GM12872 (cell line): ENCODE measurements at regions not wholly inside any gene's neighbourhood (a gene's known extent, or its start where the extent isn't known, plus 50 kb on each side); places are given as distances from the start of the nearest gene placed in this dataset.

Experiments
- TF ChIP-seq, protein P1 (sequence below): IDR thresholded peaks from 3 replicates; pipeline ENCODE4 v1.5.1; 2011; ENCODE audit warnings: low read depth, mild to moderate bottlenecking, low read length, moderate library complexity; ENCODE audit not compliant: insufficient read depth

DNA sequence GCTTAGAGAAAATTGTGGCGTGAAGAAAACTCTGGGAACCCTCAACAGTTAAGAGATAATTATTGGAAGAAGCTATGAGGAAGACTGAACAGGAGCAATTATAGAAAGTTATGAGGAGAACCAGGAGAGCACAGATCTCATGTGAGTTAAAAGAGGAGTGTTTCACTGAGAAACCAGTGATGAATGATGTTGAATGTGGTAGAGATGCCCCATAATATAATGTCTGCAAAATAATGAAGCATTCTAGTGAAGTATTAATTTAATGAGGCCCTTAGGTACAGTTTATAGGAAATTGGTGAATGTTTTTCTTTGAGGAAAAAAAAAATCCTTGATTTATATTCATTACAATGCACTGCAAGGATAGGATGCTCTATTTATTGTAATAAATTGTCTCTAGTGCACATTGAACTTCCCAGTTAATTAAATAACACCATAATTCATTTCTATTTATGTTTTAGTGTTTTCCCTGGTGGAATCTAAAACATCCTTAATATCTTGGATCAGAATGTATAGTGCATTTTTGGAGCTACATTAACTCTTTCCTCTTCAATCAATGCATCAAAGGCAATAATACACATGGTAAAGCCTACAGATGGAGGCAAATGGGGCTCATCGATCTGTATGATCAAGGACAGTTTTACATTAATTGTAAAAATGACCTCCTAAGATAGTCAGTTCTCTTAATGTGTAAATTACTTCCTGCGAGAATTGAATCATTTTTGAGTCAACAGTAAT lies 91.4 kb upstream of the EYS start:
- TF ChIP-seq, protein P1, sequence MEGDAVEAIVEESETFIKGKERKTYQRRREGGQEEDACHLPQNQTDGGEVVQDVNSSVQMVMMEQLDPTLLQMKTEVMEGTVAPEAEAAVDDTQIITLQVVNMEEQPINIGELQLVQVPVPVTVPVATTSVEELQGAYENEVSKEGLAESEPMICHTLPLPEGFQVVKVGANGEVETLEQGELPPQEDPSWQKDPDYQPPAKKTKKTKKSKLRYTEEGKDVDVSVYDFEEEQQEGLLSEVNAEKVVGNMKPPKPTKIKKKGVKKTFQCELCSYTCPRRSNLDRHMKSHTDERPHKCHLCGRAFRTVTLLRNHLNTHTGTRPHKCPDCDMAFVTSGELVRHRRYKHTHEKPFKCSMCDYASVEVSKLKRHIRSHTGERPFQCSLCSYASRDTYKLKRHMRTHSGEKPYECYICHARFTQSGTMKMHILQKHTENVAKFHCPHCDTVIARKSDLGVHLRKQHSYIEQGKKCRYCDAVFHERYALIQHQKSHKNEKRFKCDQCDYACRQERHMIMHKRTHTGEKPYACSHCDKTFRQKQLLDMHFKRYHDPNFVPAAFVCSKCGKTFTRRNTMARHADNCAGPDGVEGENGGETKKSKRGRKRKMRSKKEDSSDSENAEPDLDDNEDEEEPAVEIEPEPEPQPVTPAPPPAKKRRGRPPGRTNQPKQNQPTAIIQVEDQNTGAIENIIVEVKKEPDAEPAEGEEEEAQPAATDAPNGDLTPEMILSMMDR, result no peak

DNA sequence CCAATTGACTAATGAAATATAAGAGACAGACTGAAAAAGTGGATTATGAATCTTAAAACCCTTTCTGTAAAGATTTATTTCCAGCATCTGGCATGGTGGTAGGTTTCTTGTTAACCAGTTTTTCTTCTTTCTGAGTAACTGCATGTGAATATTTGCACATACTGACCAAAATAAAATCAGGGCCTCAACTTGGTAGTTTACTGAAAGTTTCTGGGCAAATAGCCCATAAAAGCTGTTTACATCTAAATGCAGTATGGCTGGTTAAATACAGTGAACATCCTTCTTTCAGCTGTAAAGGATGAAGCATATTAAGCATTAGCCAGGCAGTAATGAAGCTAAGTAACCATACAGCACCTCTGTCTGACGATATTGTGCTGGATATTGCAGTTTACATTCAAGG lies 83.6 kb upstream of the EYS start:
- TF ChIP-seq, protein P1, result no peak

DNA sequence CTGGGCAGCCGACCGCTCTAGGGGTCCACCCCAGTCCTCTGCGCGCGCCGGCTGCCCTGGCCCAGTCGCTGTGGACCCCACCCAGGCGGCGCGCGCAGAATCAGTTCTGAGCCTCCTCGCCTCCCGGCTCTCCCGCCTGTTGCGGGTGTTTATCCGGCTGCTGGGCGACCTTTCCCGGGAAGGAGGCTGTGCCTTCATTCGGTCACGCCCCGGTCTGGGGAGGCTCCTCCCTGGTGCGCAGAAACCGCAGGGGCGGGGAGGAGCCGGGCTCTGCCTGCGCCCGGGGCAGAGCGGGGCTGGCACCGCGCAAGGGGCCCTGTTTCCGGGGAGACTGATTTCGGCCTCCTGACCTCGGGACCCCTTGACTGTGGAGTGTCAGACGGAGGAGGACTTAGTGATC lies 80.8 kb upstream of the EYS start:
- TF ChIP-seq, protein P1, result no peak

DNA sequence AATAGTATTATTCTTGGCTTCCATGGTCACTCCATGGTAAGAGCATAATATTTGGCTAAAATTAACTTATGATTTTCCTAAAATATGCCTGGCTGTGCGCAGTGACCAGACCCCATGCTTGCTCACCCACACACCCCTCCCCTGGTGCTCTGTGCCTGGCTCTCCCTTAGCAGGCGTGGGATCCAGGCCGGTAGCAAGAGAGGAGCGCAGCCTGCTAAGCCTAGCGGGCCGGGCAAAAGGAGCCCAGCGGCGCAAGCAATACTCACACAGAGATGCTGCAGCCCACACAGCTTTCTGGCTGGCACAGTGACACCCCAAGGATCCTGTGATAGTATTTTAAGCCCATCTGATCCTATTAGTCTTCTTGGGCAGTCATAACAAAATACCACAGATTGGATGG lies 79.8 kb upstream of the EYS start:
- TF ChIP-seq, protein P1, result no peak

DNA sequence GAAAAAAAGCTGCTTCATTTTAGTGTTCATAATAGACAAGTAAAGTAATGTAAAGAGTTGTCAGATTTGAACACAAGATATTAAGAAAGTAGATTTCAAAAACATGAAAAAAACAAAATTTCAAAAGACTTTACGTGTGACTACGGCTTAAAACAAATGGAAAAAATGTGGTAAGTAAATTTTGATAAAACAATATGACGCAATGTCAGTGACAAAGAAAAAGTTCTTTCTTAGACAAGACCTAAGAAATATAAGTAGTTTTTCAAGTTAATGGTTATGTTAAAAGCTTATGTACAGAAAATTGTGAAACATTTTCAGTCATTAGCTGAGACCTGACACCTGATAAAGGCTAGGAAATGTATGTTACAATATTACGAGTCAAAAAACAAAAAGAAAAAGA lies 73.7 kb upstream of the EYS start:
- TF ChIP-seq, protein P1, result no peak

DNA sequence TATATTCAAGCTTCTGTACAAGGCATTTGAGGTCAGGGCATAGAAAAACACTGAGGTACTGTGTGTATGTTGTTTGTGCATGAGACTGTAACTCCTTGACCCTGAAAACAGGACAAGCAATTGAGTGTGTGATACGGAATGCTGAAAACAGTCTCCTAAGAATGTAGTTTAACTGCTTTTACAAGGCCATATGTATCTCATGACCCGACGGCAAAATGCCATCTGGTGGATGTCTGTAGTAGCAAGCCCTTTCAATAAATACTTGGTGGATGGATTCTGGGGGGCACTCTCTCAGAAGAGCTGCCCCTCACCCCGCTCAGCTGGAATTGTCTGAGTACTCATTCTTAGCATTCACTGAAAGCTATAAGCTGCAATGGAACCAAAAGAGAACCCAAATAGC lies 69.3 kb upstream of the EYS start:
- TF ChIP-seq, protein P1, result no peak

DNA sequence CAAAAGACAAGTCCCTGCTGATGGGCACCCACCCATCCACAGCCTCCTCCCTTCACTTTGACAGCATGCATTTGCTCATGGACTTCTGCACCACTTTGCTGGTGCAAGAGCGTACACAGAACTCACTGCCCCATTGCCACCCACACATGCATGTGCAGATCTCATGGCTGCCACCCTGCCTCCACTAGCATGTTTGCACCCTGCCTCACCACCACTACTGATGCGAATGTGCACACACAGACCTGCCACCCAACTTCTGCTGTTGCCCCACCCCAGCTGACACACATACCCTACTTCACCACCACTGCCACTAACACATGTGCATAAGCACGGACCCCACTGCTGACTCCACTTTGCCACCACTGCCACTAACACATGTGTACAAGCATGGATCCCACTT lies 64.9 kb upstream of the EYS start:
- TF ChIP-seq, protein P1, result no peak
